Neural progenitor cell (in vitro differentiated cells): ENCODE measurements at regions not wholly inside any gene's neighbourhood (a gene's known extent, or its start where the extent isn't known, plus 50 kb on each side); places are given as distances from the start of the nearest gene placed in this dataset.

ENCODE experiments used
- DNase-seq: peaks from one replicate; pipeline ENCODE4 v3.0.0-alpha.2; 2016; ENCODE audit warnings: low spot score
- H2AFZ ChIP-seq: fragments of 200-600 bp; sonication (generic); replicated peaks from 2 replicates; pipeline ENCODE4 v1.6.1; 2016; ENCODE audit warnings: antibody characterized with exemption
- H3F3A ChIP-seq: fragments of 200-600 bp; sonication (generic); 2 replicates; pipeline ENCODE4 v1.6.1; 2016; ENCODE audit warnings: antibody characterized with exemption, low read depth
- H3K27ac ChIP-seq: fragments of 200-600 bp; sonication (generic); 2 replicates; pipeline ENCODE4 v1.5.1; 2016; ENCODE audit warnings: mild to moderate bottlenecking
- H3K27me3 ChIP-seq: fragments of 200-600 bp; sonication (generic); 2 replicates; pipeline ENCODE4 v1.6.1; 2016; ENCODE audit warnings: mild to moderate bottlenecking, moderate library complexity
- H3K36me3 ChIP-seq: fragments of 200-600 bp; sonication (generic); 2 replicates; pipeline ENCODE4 v1.5.1; 2016
- H3K4me1 ChIP-seq: fragments of 200-600 bp; sonication (generic); 2 replicates; pipeline ENCODE4 v1.6.1; 2016; ENCODE audit warnings: mixed run types
- H3K4me2 ChIP-seq: fragments of 200-600 bp; sonication (generic); 2 replicates; pipeline ENCODE4 v1.6.1; 2016
- H3K4me3 ChIP-seq: fragments of 200-600 bp; sonication (generic); 2 replicates; pipeline ENCODE4 v1.5.1; 2016
- H3K79me2 ChIP-seq: fragments of 200-600 bp; sonication (generic); 2 replicates; pipeline ENCODE4 v1.6.1; 2016; ENCODE audit warnings: low read depth
- H3K9ac ChIP-seq: fragments of 200-600 bp; sonication (generic); 2 replicates; pipeline ENCODE4 v1.6.1; 2016
- H3K9me3 ChIP-seq: fragments of 200-600 bp; sonication (generic); 2 replicates; pipeline ENCODE4 v1.5.1; 2016; ENCODE audit warnings: low read depth
- H4K20me1 ChIP-seq: fragments of 200-600 bp; sonication (generic); 2 replicates; pipeline ENCODE4 v1.6.1; 2016; ENCODE audit warnings: low read depth
- H3K27ac Mint-ChIP-seq: 3 replicates; pipeline ENCODE4 v1.8.0; 2021; ENCODE audit warnings: mixed read lengths
- H3K27me3 Mint-ChIP-seq: 2 replicates; pipeline ENCODE4 v1.8.0; 2022; ENCODE audit warnings: low read depth, mild to moderate bottlenecking, inconsistent platforms, moderate library complexity, mixed read lengths; ENCODE audit not compliant: insufficient read depth
- H3K36me3 Mint-ChIP-seq: 3 replicates; pipeline ENCODE4 v1.8.0; 2021; ENCODE audit warnings: mixed read lengths
- H3K4me1 Mint-ChIP-seq: 3 replicates; pipeline ENCODE4 v1.8.0; 2021; ENCODE audit warnings: mixed read lengths
- H3K4me3 Mint-ChIP-seq: 3 replicates; pipeline ENCODE4 v1.8.0; 2021; ENCODE audit warnings: mild to moderate bottlenecking, moderate library complexity, mixed read lengths
- H3K9me3 Mint-ChIP-seq: 3 replicates; pipeline ENCODE4 v1.8.0; 2020; ENCODE audit warnings: mixed read lengths
- CTCF ChIP-seq: fragments of 200-600 bp; sonication (generic); IDR thresholded peaks from 2 replicates; pipeline ENCODE4 v1.5.1; 2017; ENCODE audit warnings: antibody characterized with exemption, mild to moderate bottlenecking
- EZH2 ChIP-seq: fragments of 200-600 bp; sonication (generic); IDR thresholded peaks from 2 replicates; pipeline ENCODE4 v1.6.1; 2017; ENCODE audit warnings: antibody characterized with exemption, mild to moderate bottlenecking, moderate library complexity
- EZH2phosphoT487 ChIP-seq: fragments of 200-600 bp; sonication (generic); IDR thresholded peaks from 2 replicates; pipeline ENCODE4 v1.6.1; 2017; ENCODE audit warnings: antibody characterized with exemption

- no peaks in the 10 kb centered on the region for H3K27me3 ChIP-seq
- no peak overlapping the region for H3K4me2 ChIP-seq
- no peak overlapping the region for H3K9ac ChIP-seq
- peaks cover 28% of the 10 kb centered on the region for H3K4me1 ChIP-seq
- no peaks in the 10 kb centered on the region for H3K36me3 ChIP-seq
- H3F3A ChIP-seq = peaks cover 11% of the 10 kb centered on the region
- Mint-ChIP-seq H3K27ac (no peak overlapping the region), H3K9me3 (peaks cover 3% of the 10 kb centered on the region), H3K36me3 (no peaks in the 10 kb centered on the region), H3K4me1 (peaks cover 45% of the 10 kb centered on the region), H3K27me3 (peaks cover 3% of the 10 kb centered on the region), H3K4me3 (no peak overlapping the region)
- no peak for DNase-seq
- H4K20me1 ChIP-seq = no peaks in the 10 kb centered on the region
- no peak overlapping the region for H3K27ac ChIP-seq
- no peaks in the 10 kb centered on the region for H3K79me2 ChIP-seq
- no peak overlapping the region for H3K4me3 ChIP-seq
- no peak overlapping the region for H2AFZ ChIP-seq
- TF ChIP-seq CTCF = no peak
- TF ChIP-seq EZH2 = no peak
- TF ChIP-seq EZH2phosphoT487 = no peak
- no peaks in the 10 kb centered on the region for H3K9me3 ChIP-seq
Measured at GRCh38 chr11:112801817-112802088, 159.5 kb upstream of the NCAM1 start.

DNA sequence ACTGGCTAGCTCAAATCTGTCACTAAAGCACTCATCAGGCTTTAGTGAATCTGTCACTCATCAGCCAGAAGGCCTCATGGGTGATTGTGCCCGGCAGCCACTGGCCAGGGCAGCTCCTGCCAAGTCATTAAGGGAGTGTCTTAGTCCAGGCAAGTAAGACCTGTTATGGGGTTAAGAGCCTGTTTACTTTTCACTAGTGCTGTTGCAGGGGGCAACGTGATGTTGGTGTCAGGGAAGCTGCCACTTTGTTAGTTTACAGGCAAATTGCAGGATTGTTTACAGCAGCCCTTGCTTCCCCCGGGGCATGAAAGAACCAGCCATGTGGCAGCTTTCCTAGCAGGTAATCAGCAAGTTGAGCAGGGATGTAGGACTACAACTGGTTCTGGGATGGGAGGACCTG lies 155.6 kb upstream of the NCAM1 start:
- H3K27me3 ChIP-seq = no peaks in the 10 kb centered on the region
- H3K27ac ChIP-seq = no peak overlapping the region
- no peak overlapping the region for H3K9ac ChIP-seq
- Mint-ChIP-seq H3K36me3 (no peaks in the 10 kb centered on the region), H3K4me3 (peak overlapping the region; percentile 38), H3K27me3 (peaks cover 3% of the 10 kb centered on the region), H3K4me1 (peaks cover 32% of the 10 kb centered on the region), H3K27ac (peak overlapping the region; percentile 66), H3K9me3 (peaks cover 9% of the 10 kb centered on the region)
- H3K9me3 ChIP-seq = no peaks in the 10 kb centered on the region
- DNase-seq = no peak
- H3K79me2 ChIP-seq = no peaks in the 10 kb centered on the region
- TF ChIP-seq EZH2 (no peak), EZH2phosphoT487 (no peak), CTCF (no peak)
- H3F3A ChIP-seq = no peaks in the 10 kb centered on the region
- H3K36me3 ChIP-seq = no peaks in the 10 kb centered on the region
- no peak overlapping the region for H3K4me2 ChIP-seq
- H2AFZ ChIP-seq = no peak overlapping the region
- no peaks in the 10 kb centered on the region for H4K20me1 ChIP-seq
- H3K4me3 ChIP-seq = no peak overlapping the region
- peaks cover 20% of the 10 kb centered on the region for H3K4me1 ChIP-seq

DNA sequence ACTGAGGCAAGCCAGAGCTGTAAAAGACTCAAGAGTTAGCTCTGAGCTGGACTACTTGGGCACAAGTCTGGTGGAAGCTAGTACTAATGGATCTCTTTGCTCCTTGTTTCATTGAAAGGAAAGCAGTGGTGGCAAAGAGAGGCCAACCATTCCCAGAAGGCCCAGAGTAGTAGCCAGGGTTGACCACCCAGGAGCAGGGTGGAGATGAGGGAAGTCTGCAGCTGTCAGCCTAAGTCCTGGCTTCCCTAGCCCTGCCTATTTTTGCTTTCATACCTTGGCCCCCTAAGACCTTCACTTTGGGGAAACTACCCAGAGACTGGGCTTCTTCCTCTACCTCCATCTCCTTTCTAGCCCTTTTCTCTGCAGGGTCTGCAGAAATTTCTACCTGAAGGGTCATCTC lies 155.0 kb upstream of the NCAM1 start:
- Mint-ChIP-seq H3K27me3 (peaks cover 3% of the 10 kb centered on the region), H3K27ac (no peak overlapping the region), H3K36me3 (no peaks in the 10 kb centered on the region), H3K4me1 (peaks cover 34% of the 10 kb centered on the region), H3K9me3 (peaks cover 13% of the 10 kb centered on the region), H3K4me3 (no peak overlapping the region)
- H4K20me1 ChIP-seq = no peaks in the 10 kb centered on the region
- H3F3A ChIP-seq = no peaks in the 10 kb centered on the region
- DNase-seq = no peak
- TF ChIP-seq CTCF (no peak), EZH2 (no peak), EZH2phosphoT487 (no peak)
- no peak overlapping the region for H3K27ac ChIP-seq
- H3K36me3 ChIP-seq = no peaks in the 10 kb centered on the region
- H3K79me2 ChIP-seq = no peaks in the 10 kb centered on the region
- no peak overlapping the region for H3K4me3 ChIP-seq
- H3K4me1 ChIP-seq = peaks cover 14% of the 10 kb centered on the region
- H3K27me3 ChIP-seq = no peaks in the 10 kb centered on the region
- H2AFZ ChIP-seq = no peak overlapping the region
- H3K9ac ChIP-seq = no peak overlapping the region
- no peaks in the 10 kb centered on the region for H3K9me3 ChIP-seq
- no peak overlapping the region for H3K4me2 ChIP-seq

DNA sequence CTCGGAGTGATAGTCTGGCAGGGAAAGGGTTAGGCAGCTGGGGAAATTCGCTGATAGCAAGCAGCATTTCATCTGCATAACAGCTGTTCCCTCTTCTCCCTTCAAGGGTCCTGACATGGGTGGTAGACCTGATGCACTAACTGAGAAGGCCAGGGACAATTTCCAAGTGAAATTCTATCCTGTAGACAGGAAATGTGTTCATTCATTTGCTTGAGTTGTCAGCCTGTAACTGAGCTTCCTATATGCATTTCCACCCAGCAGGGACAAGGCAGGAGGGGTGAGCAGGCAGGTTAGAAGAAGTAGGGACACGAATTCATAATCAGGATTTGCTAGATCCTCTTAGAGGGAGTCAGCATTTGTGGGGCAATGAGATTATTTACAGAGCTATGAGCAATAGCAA lies 154.3 kb upstream of the NCAM1 start:
- H3K4me3 Mint-ChIP-seq = no peak overlapping the region
- DNase-seq = no peak
- no peaks in the 10 kb centered on the region for H3K36me3 Mint-ChIP-seq

More for the DNA sequence above, 154.3 kb upstream of the NCAM1 start:
- H3K27ac Mint-ChIP-seq = peak overlapping the region; percentile 39
- no peaks in the 10 kb centered on the region for H3K27me3 ChIP-seq
- H3K9ac ChIP-seq = no peak overlapping the region
- H3K9me3 Mint-ChIP-seq = peaks cover 19% of the 10 kb centered on the region
- peaks cover 3% of the 10 kb centered on the region for H3K27me3 Mint-ChIP-seq
- peak overlapping the region; percentile 1 for H3K4me2 ChIP-seq
- no peak overlapping the region for H2AFZ ChIP-seq
- no peak overlapping the region for H3K27ac ChIP-seq
- no peaks in the 10 kb centered on the region for H3K79me2 ChIP-seq
- H3K4me1 Mint-ChIP-seq = peaks cover 38% of the 10 kb centered on the region
- no peaks in the 10 kb centered on the region for H3K36me3 ChIP-seq
- H3F3A ChIP-seq = no peaks in the 10 kb centered on the region
- TF ChIP-seq EZH2phosphoT487 = no peak
- no peak for TF ChIP-seq EZH2
- TF ChIP-seq CTCF = no peak
- H3K9me3 ChIP-seq = no peaks in the 10 kb centered on the region
- H3K4me1 ChIP-seq = peaks cover 14% of the 10 kb centered on the region
- no peak overlapping the region for H3K4me3 ChIP-seq
- no peaks in the 10 kb centered on the region for H4K20me1 ChIP-seq
